Astrocyte (in vitro differentiated cells and primary cell): ENCODE measurements at regions not wholly inside any gene's neighbourhood (a gene's known extent, or its start where the extent isn't known, plus 50 kb on each side); places are given as distances from the start of the nearest gene placed in this dataset.

Source experiments
- DNase-seq: peaks from one replicate; pipeline ENCODE4 v3.0.0-alpha.2; 2010; ENCODE audit warnings: low read depth
- FAIRE-seq: peaks from 2 replicates; lab custom pipeline; 2011; peaks lifted over from hg19 to GRCh38; lab: Jason Lieb, UNC
- H2AFZ ChIP-seq: 2 replicates; pipeline ENCODE4 v1.6.0; 2012; ENCODE audit warnings: low read depth, low read length, inconsistent platforms
- H3K27ac ChIP-seq: 2 replicates; pipeline ENCODE4 v1.5.1; 2011; ENCODE audit warnings: low read depth, low read length, inconsistent platforms
- H3K27me3 ChIP-seq: 2 replicates; pipeline ENCODE4 v1.6.0; 2011; ENCODE audit warnings: low read length, inconsistent platforms; ENCODE audit not compliant: insufficient read depth
- H3K36me3 ChIP-seq: 2 replicates; pipeline ENCODE4 v1.5.1; 2011; ENCODE audit warnings: low read length, inconsistent platforms; ENCODE audit not compliant: insufficient read depth
- H3K4me1 ChIP-seq: 2 replicates; pipeline ENCODE4 v1.5.1; 2011; ENCODE audit warnings: low read length, inconsistent platforms; ENCODE audit not compliant: insufficient read depth
- H3K4me2 ChIP-seq: 2 replicates; pipeline ENCODE4 v1.6.0; 2012; ENCODE audit warnings: low read length, inconsistent platforms
- H3K4me3 ChIP-seq: 2 replicates; pipeline ENCODE4 v1.5.1; 2011; ENCODE audit warnings: low read depth, mild to moderate bottlenecking, low read length, inconsistent platforms; ENCODE audit not compliant: insufficient read depth
- H3K79me2 ChIP-seq: 2 replicates; pipeline ENCODE4 v1.6.0; 2012; ENCODE audit warnings: mild to moderate bottlenecking, low read length, inconsistent platforms; ENCODE audit not compliant: insufficient read depth
- H3K9ac ChIP-seq: 2 replicates; pipeline ENCODE4 v1.6.0; 2012; ENCODE audit warnings: mild to moderate bottlenecking, low read length, inconsistent platforms
- H3K9me3 ChIP-seq: 2 replicates; pipeline ENCODE4 v1.5.1; 2012; ENCODE audit warnings: low read depth, mild to moderate bottlenecking, low read length, inconsistent platforms; ENCODE audit not compliant: insufficient read depth
- H4K20me1 ChIP-seq: 2 replicates; pipeline ENCODE4 v1.6.0; 2012; ENCODE audit warnings: low read length, inconsistent platforms; ENCODE audit not compliant: insufficient read depth
- H3K27ac Mint-ChIP-seq: one replicate; pipeline ENCODE4 v1.8.0; 2021; ENCODE audit warnings: mild to moderate bottlenecking, mixed read lengths; ENCODE audit not compliant: unreplicated experiment
- H3K27me3 Mint-ChIP-seq: one replicate; pipeline ENCODE4 v1.8.0; 2021; ENCODE audit warnings: low read depth, mixed read lengths; ENCODE audit not compliant: unreplicated experiment
- H3K36me3 Mint-ChIP-seq: one replicate; pipeline ENCODE4 v1.8.0; 2021; ENCODE audit warnings: low read depth, mixed read lengths; ENCODE audit not compliant: unreplicated experiment
- H3K4me1 Mint-ChIP-seq: one replicate; pipeline ENCODE4 v1.8.0; 2021; ENCODE audit warnings: low read depth, mixed read lengths; ENCODE audit not compliant: unreplicated experiment
- H3K4me3 Mint-ChIP-seq: one replicate; pipeline ENCODE4 v1.8.0; 2021; ENCODE audit warnings: mild to moderate bottlenecking, moderate library complexity, mixed read lengths; ENCODE audit not compliant: unreplicated experiment
- H3K9me3 Mint-ChIP-seq: one replicate; pipeline ENCODE4 v1.8.0; 2021; ENCODE audit warnings: mild to moderate bottlenecking, mixed read lengths; ENCODE audit not compliant: unreplicated experiment
- EZH2 ChIP-seq: IDR thresholded peaks from 2 replicates; pipeline ENCODE4 v1.6.1; 2012; ENCODE audit warnings: mild to moderate bottlenecking, low read length, inconsistent platforms; ENCODE audit not compliant: insufficient read depth
- TF ChIP-seq, protein P1 (sequence below): IDR thresholded peaks from 2 replicates; pipeline ENCODE4 v1.5.1; 2011; ENCODE audit warnings: low read depth, mild to moderate bottlenecking, inconsistent platforms, low read length, moderate library complexity; ENCODE audit not compliant: insufficient read depth

- Mint-ChIP-seq H3K27me3 (peaks cover 11% of the 10 kb centered on the region), H3K36me3 (peaks cover 3% of the 10 kb centered on the region), H3K27ac (no peak overlapping the region), H3K4me1 (peaks cover 2% of the 10 kb centered on the region), H3K4me3 (no peak overlapping the region), H3K9me3 (peaks cover 8% of the 10 kb centered on the region)
- Histone ChIP-seq H3K36me3 (no peaks in the 10 kb centered on the region), H3K4me2 (no peak overlapping the region), H2AFZ (no peak overlapping the region), H3K27me3 (no peaks in the 10 kb centered on the region), H3K9ac (no peak overlapping the region), H3K79me2 (no peaks in the 10 kb centered on the region), H4K20me1 (no peaks in the 10 kb centered on the region), H3K27ac (no peak overlapping the region), H3K4me1 (no peaks in the 10 kb centered on the region), H3K9me3 (no peaks in the 10 kb centered on the region), H3K4me3 (no peak overlapping the region)
- FAIRE-seq (no peak), DNase-seq (no peak)
- TF ChIP-seq, protein P1, sequence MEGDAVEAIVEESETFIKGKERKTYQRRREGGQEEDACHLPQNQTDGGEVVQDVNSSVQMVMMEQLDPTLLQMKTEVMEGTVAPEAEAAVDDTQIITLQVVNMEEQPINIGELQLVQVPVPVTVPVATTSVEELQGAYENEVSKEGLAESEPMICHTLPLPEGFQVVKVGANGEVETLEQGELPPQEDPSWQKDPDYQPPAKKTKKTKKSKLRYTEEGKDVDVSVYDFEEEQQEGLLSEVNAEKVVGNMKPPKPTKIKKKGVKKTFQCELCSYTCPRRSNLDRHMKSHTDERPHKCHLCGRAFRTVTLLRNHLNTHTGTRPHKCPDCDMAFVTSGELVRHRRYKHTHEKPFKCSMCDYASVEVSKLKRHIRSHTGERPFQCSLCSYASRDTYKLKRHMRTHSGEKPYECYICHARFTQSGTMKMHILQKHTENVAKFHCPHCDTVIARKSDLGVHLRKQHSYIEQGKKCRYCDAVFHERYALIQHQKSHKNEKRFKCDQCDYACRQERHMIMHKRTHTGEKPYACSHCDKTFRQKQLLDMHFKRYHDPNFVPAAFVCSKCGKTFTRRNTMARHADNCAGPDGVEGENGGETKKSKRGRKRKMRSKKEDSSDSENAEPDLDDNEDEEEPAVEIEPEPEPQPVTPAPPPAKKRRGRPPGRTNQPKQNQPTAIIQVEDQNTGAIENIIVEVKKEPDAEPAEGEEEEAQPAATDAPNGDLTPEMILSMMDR = no peak
- TF ChIP-seq EZH2 = no peak
Measured at GRCh38 chr3:43902415-43902814, 211.7 kb downstream of the ABHD5 start.

- H3K4me1 Mint-ChIP-seq = no peaks in the 10 kb centered on the region
- no peak overlapping the region for H3K27ac ChIP-seq
- H3K4me3 ChIP-seq = no peak overlapping the region
- no peaks in the 10 kb centered on the region for H3K4me1 ChIP-seq
- H3K4me3 Mint-ChIP-seq = no peak overlapping the region
- H3K27ac Mint-ChIP-seq = no peak overlapping the region
- H3K9me3 Mint-ChIP-seq = peaks cover 3% of the 10 kb centered on the region
- H3K27me3 Mint-ChIP-seq = peaks cover 9% of the 10 kb centered on the region
- FAIRE-seq = no peak
- H3K27me3 ChIP-seq = no peaks in the 10 kb centered on the region
- DNase-seq = no peak
- peaks cover 1% of the 10 kb centered on the region for H3K36me3 Mint-ChIP-seq
- no peaks in the 10 kb centered on the region for H3K79me2 ChIP-seq
- H3K9me3 ChIP-seq = no peaks in the 10 kb centered on the region
- H4K20me1 ChIP-seq = no peaks in the 10 kb centered on the region
- TF ChIP-seq EZH2 = no peak
- TF ChIP-seq, protein P1 = no peak
- H3K4me2 ChIP-seq = no peak overlapping the region
- no peak overlapping the region for H3K9ac ChIP-seq
- no peaks in the 10 kb centered on the region for H3K36me3 ChIP-seq
- no peak overlapping the region for H2AFZ ChIP-seq
Measured at GRCh38 chr3:43905157-43905556, 214.4 kb downstream of the ABHD5 start.

DNA sequence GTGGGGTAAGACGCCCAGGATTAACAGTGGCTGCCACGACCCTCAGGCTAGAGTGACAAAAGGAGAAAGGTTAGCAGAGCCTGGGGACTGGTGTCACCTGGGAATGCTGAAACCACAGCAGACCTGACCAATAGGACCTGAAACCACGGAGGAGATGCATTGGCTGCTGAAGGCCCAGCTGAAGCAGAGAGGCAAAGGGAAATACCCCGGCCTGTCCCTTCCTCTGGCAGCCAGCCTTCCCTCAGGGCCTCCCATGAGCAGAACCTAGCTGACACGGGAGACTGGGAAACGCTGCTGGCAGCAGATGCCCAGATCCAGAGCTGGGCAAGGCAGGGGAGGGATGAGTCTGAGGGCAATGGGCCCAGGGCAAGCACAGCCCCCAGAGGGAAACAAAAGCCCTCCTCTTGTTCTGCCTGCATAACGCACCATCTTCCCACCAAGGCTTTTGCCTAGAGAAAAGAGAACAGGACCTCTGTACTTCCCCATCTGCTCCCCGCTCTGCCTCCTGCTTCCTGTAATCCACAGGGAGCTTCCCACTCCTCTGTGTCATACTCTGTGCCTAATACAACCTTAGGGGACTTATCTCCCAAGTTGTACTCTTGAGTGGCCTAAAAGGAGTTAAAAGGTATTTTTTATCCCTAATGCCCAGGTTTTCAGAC, 216.2 kb downstream of the ABHD5 start:
- H3K4me1 ChIP-seq = no peaks in the 10 kb centered on the region
- no peak overlapping the region for H2AFZ ChIP-seq
- no peak overlapping the region for H3K27ac Mint-ChIP-seq
- peaks cover 1% of the 10 kb centered on the region for H3K36me3 Mint-ChIP-seq
- H3K27me3 Mint-ChIP-seq = peaks cover 9% of the 10 kb centered on the region
- TF ChIP-seq EZH2 = no peak
- TF ChIP-seq, protein P1 = no peak
- H3K9ac ChIP-seq = no peak overlapping the region
- H3K9me3 ChIP-seq = no peaks in the 10 kb centered on the region
- H3K4me3 Mint-ChIP-seq = no peak overlapping the region
- H3K4me1 Mint-ChIP-seq = no peaks in the 10 kb centered on the region
- no peaks in the 10 kb centered on the region for H3K27me3 ChIP-seq
- H3K4me2 ChIP-seq = no peak overlapping the region
- H3K4me3 ChIP-seq = no peak overlapping the region
- H3K9me3 Mint-ChIP-seq = peaks cover 3% of the 10 kb centered on the region
- DNase-seq (no peak), FAIRE-seq (no peak)
- no peaks in the 10 kb centered on the region for H3K79me2 ChIP-seq
- H4K20me1 ChIP-seq = no peaks in the 10 kb centered on the region
- H3K27ac ChIP-seq = no peak overlapping the region
- H3K36me3 ChIP-seq = no peaks in the 10 kb centered on the region
